Activated CD4-positive, alpha-beta T cell treated with anti-CD3 and anti-CD28 coated beads, Interleukin-2, amount 50 U/mL, for 1 hour (primary cell): ENCODE measurements at regions not wholly inside any gene's neighbourhood (a gene's known extent, or its start where the extent isn't known, plus 50 kb on each side); places are given as distances from the start of the nearest gene placed in this dataset.

Experiments
- DNase-seq: peaks from one replicate; pipeline ENCODE4 v3.0.0-alpha.2; 2020

DNA sequence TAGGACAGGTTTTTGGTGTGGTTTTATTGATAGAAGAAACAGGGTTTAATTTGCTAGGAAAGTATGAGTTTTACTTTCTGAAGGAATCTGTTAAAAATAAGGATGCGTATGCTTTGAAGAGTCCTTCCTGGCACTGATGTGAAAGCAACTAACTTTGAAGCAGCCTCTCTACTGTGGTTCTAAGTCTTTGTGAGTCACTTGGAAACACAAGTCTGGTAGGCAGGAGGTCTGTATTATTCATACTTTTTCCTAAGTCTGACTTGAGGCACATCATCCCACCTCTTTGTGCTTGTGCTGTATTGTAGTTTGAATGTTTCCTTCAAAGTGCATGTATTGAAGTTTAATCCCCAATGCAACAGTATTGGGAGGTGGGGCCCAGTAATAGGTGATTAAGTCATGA lies 129.0 kb downstream of the TAF11L14 start:
- no peak for DNase-seq

DNA sequence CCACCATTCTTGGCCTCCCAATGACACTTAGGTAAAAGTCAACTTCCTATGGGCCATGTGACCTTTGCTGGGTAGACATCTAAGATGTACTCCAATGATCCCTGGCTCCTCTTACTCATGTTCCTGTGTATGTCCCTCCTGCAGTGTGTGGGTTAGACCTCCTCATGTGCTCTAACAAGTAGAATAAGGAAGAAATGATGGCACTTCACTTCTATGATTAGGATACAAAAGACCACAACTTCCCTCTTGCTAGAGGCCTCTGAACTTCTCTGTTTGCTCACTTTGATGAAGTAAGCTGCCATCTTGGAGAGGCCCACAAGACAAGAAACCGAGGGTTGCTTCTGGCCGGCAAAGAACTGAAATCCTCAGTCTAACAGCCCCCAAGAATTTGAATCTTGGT lies 131.8 kb downstream of the TAF11L14 start:
- DNase-seq = no peak

DNA sequence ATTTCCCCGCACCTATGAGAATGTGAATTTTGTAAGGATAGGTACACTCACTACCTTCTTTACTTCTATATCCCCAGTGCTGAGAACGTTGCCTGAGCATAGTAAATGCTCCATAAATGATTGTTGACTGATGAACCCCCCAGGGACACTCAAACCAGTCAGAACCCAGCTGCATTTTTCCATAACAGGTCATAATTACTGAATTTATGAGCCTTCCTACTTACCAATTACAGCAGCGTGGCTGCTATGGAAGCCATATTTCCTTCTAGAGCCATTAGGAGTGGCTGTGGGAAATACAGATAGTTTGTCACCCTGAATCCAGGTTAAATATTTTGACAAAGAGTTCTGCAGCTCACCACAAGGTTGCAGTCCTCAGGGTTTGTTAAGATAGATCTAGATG lies 135.0 kb downstream of the TAF11L14 start:
- no peak for DNase-seq

DNA sequence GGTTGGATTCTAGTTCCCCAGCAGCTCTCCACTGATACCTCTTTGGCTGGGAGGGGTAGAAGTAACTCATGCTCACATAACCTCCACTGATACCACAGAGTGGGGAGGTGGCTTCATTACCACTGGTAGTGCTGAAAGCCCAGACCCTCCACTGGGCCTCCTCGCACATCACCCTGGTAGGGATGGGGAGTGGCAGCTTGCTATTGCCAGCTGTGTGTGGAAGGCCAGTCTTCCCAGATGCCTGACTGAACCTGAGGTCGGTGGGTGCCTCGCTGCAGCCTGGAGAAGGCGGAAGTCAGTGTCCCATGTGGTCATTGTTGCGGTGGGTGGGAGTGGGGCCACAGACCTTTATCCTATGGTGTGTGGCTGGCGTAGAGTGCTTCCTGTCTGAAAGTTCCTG lies 138.0 kb downstream of the TAF11L14 start:
- no peak for DNase-seq

DNA sequence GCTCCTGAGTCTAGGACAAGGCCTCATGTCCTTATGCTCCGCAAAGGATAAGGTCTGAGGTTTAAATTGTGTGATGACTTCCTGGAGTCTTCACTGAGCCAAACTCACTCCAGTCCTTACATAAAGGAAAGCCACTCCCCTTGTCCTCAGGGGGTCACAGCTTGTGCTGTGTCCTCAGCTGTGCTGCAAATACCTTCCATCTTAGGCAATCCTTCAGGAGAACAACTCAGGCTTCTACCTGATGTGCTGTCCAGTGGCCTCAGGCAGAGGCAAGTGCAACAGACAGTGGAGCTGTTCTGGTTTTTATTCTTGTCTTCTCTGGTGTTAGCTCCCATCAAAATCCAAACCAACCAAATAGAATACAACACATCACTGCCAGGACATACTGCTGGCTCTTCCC lies 151.5 kb downstream of the TAF11L14 start:
- no peak for DNase-seq

DNA sequence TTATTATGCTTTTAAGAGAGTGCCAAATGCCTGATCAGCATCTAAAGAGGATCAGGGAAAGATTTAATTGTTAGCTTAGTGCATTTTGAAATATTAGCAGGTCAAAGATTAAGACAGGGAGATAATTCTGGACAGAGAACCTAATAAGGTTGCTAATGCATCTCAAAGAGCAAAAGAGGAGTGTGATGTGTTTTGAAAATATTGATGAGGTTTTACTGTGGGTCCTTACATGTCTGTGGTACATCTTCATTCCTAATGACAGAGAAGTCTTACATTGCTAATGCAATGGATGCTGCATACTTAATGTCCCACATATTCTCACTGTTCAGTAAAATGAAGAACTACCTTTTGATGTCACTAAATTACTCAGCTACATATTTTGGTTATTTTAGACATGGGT lies 154.1 kb downstream of the TAF11L14 start:
- no peak for DNase-seq

DNA sequence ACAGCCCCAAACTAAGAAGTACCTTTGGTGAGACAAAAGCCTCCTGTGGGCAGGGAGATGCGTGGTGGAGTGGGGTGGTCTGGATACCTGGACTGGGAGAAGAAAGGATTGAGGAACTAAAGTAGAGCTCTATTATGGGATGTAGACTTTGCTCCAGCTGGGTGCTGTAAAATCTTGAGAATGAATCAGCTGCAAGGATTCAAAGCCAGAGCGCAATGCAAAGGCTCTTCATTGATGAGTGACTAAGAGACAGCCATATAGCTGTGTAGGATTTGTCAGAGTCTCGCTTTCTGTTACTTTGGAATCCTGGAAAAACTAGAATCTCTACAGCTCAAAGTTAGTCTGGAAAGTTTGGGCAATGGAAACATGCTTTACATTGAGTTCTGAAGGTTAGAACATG lies 159.9 kb downstream of the TAF11L14 start:
- no peak for DNase-seq

DNA sequence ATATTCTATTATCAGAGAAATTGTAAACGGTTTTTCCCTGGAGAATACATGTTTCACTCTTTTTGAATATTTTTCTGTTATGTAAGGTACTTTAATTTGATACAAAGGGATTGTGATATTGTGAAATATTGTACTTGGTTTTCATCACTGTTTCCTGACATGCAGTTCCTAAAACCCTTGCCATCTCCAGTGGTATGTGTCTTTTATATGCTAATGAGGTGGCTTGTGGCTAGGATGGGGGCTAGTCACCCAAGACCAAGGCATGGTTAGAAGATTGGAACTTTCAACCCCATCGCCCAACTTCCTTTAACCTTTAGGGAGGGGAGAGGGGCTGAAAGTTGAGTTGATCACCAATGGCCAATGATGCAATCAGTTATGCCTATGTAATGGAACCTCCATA lies 160.6 kb downstream of the TAF11L14 start:
- DNase-seq = no peak

DNA sequence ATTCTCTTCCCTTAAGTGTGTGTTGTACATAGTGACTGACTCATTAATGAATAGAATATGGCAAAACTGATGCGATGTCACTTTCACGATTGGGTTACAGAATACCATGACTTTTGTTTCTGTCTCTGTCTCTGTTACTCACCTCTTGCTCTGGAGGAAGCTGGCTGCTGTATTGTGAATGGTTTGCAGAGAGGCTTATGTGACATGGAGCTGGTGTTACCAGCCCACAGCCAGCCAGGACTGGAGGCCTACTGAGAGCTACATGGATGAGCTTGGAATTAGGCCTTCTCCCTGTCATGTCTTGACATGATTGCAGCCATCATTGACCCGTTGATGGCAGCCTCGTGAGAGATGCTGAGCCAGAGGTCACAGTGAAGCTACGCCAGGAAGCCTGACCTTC lies 161.9 kb downstream of the TAF11L14 start:
- DNase-seq = no peak

DNA sequence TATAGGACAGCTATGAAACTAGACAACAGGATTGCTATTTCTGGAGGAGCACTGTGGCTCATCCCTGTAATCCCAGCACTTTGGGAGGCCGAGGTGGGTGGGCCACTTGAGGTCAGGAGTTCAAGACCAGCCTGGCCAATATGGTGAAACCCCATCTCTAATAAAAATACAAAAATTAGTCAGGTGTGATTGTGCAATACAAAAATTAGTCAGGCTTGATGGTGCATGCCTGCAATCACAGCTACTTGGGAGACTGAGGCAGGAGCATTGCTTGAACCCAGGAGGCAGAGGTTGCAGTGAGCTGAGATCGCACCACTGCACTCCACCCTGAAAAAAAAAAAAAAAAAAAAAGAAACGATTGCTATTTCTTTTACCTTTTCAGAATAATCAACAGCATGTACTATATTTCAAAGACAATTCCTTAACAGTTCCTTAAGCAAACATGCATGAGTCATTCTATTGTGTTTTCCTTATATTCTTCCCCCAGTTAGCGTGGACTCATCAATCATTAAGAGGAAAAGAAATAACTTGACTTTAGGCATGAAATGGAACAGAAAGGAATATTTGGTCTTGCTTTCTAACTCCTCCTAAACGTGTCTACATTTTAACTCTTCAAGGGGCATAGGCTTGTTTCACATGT lies 162.6 kb downstream of the TAF11L14 start:
- no peak for DNase-seq

DNA sequence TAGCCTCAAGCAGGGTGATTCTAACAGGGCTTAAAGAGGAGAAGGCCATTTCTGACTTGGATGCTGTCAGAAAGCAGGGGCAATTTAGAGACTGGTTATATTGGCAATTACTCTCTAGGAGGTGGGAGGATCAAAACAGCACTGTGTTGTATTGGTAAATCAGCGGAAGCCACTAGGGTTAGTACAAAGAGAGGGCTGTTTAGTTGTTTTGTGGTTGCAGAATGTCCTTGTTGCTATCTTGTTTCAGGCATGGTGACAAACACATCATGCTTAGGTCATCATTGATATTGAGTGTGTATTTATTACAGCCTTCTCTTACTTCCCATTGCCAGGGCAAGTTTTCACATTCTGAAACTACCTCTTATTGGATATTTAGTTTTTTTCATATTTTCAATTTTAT lies 165.3 kb downstream of the TAF11L14 start:
- no peak for DNase-seq

DNA sequence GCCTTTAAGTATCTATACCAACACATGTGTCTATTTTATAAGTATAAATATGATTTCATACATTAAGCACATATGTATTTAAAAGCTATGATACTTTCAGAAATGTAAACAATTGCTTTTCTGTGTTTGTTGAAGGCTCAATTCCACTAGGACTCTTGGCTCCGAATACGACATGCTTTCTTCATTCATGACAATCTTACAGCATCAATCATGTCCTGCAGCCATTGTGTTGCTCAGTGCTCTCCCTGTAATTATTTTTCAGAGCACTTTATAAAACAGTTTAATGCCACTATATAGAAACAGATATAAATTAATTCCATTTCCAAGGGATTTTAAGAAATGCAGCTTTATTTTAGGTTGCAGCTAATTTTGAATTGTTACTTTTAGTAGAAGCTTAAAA lies 167.3 kb downstream of the TAF11L14 start:
- DNase-seq = no peak

DNA sequence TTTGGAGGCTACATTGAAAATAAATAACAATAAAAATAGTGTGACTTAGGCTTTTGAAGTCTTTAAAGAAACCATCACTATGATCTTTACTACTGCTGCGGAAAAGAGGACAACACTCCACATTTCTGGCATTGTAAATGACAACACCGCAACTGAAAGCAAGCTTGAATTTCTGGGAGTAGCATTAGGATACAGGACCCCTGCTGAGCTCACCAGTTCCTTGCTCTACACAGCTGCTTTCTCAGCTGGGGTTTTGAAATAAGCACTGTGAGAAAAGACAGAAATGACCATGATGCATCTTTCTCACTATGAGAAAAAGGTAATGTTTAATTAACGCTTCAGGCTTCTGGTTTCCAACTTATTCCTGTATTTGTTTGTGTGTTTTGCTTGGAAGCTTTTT lies 168.0 kb downstream of the TAF11L14 start:
- no peak for DNase-seq

DNA sequence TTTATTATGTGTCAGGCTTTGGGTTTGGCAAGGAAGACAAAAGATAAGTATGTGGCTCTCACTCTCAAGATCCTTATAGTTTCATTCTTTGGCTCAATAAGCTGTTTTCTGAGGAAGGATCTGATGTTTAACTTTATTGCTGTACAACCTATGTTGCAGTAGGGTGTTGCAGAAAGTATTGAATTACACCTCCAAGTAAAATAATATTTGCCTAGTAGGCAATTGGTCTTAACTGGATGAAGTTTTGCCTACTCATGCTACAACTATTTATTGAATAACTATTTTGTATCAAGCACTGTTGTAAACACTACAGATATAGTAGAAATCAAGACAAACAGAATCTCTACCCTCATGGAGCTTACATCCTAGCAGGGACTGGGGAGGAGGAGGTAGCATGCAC lies 169.7 kb downstream of the TAF11L14 start:
- no peak for DNase-seq

DNA sequence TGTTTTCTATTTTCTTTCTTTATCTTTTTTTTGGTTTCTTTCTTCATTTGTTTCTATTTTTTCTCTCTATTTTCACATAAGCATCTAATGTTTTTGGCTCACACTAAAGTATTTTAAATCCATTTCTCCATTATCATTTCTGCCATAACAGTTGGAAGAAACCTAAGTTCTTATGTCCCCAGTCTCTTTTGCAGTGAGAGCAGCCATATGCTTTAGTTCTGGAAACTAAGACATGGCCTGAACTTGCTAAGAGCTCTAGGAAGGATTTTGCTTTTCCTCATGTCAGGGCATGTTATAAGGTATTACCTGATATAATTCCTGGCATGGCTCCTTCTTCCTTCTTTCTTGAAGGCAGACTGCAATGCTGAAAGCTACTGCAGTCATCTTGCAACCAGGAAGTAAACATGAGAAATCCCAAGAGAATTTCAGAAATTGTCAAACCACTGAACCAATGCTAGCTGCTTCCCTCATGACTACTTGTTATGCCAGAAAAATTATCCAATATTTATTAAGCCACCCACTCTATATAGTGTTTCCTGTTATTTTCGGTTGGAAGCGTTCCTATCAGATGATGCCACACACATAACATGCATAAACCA lies 171.1 kb downstream of the TAF11L14 start:
- DNase-seq = no peak

DNA sequence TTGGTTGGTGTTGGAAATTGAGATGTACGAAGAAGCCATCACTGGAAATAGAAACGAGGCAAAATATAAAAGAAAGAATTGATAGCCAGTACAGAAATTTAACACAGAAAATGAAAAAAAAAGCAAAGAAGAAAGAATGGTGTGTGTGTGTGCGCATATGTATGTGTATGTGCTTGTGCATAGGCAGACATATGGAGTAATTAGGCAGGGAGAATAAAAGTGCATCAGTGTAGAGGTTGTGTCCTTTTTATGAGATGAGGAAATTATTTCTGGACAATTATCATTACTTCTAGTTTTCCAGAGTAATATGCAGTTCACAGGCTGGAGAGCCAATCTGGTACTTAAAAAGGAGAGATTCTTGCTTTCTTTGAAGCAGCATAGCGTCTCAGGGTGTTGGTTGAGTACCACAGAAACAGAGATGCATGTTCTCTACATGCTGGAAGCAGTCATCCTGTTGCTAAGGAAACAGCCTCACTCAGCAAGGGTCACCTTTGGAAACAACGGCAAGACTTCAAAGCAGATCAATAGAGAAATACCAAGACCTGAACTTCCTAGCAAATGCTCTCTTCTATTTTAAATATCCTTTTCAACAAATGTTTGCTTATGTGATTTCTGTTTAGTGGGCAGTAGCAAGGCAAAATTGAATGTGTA lies 172.7 kb downstream of the TAF11L14 start:
- no peak for DNase-seq

DNA sequence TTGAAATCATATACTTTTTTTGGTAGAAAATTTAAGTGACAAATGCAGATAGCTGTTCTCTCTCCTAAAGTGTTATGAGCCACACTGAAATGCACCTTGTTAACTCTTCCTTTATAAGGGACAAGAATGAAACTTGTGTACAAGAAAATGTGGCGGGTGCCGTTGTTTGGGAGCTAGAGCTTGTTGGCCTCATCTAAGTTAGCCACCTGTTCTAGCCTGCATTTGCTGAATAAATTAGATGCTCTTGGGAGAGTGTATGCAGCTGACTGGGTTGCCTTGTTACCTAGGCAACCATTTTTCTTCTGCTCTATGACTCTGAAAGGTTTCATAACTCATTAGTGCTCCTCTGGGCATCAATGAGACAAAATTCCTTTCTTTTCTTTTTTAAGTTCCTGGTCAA lies 174.3 kb downstream of the TAF11L14 start:
- DNase-seq = no peak

DNA sequence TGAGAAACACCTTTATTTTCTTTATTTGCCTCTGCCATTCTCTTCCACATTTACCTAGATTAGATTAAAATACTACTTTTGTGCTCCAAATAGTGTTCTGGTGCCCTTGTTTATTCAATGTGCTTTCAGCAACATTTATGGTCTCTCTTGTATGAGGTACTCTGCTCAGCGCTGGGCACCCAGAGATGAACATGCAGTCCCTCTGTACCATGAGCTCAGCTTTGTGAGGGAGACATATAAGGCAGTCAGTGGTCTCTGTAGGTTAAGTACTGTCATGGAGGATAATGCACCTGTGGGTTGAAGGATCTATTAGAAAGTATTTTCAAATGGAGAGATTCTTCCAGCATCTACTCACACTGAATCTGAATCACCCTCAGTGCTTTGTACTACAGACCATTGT lies 176.5 kb downstream of the TAF11L14 start:
- no peak for DNase-seq

DNA sequence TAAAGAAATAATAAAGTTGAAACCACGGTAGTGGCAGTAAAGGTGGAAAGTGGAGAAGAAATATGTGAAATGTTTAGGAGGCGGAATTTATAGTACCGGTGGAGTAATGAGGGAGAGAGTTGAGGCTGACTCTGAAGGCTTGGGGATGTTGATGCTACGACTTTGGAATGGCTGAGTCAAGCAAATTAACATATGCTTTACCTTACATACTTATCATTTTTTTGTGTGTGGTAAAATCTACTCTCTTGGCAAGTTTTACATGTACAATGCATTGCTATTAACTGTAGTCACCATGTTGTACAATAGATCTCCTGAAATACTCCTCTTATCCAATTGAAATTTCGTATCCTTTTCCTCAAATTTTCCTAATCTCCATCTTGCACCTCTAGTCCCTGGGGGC lies 179.0 kb downstream of the TAF11L14 start:
- no peak for DNase-seq

DNA sequence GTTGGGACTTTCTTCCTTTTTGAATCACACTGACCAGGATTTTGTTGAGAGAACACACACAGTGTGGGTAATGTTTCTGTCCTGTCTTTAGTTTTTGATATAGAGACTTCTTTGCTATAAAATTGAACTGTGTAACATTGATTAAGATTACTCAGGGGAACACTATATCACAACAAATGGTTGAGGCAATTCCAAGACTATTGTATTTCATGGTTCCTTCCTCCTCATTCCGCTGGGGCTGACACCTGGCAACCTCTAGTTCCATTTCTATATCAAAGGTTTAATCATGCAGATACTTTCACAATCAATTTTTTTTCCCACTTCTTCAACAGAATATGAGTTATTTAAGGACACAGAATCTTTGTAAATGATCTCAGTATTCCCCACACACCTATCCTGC lies 182.2 kb downstream of the TAF11L14 start:
- no peak for DNase-seq

DNA sequence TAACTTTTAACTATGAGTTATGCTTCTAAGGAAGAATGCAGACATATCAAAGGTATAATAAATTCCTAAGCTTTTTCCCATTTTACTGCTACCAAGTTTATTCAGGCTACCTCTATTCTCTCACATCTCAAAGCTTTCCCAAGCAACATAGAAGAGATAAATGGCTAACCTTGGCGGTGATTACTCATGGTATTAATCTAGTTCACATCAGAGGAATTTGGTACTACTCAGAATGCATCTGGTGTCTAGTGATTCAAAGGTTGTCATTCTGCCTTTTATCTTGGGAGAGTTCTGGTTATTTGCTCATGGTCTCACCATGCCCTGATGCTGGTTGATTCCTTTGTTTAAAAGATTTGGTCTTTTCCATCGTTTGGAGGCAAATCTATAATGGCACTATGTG lies 182.7 kb downstream of the TAF11L14 start:
- DNase-seq = no peak

DNA sequence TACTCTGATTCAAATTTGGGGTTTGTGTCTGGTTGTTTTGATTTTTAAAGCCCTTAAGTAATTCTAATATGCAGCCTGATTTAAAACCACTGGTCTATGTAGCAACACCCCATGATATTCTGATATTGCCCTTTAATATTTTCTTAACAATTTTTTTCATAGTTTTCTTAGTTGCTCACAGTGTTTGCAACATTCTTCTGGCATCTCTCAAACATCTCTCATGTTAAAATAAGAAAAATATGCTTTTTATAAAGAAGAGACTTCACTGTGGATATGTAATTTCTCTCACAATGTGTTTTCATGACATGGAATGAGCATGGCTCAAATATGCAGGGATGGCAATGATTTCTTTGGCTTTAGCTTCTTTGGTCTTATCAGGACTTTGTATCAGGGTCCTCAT lies 183.7 kb downstream of the TAF11L14 start:
- DNase-seq = no peak

DNA sequence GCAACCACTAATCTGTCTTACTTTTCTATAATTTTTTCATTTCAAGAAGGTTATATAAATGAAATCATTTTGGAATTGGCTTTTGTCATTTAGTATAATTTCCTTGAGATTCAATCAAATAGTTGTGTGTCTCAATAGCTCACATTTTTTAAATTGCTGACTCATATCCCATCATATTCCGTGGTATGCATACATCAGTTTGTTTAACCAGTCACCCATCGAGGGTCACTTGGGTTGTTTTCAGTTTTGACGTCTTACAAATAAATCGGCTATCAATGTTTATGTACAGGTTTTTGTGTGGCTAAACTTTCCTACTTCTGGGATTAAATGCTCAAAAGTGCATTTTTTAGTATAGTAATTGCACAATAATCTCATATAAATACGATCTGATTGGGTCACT lies 185.5 kb downstream of the TAF11L14 start:
- no peak for DNase-seq

DNA sequence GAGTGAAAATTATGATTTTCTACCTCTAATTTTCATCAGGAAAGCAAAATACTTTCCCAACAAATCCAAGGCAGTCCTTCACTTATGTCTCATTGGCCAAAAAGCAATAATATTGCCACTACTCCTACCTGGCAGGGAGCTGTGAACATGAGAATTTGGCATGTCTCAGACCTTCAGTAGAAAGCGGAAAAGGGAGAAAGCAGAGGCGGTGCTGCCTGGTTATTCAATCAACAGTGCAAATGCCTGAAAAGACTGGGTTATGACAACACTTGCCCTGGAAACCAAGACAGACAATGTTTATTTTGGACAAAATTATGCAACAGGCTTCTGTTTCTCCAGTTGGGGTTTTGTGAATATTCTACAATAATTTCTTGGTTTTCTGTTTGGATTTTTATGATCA lies 194.4 kb downstream of the TAF11L14 start:
- DNase-seq = no peak

DNA sequence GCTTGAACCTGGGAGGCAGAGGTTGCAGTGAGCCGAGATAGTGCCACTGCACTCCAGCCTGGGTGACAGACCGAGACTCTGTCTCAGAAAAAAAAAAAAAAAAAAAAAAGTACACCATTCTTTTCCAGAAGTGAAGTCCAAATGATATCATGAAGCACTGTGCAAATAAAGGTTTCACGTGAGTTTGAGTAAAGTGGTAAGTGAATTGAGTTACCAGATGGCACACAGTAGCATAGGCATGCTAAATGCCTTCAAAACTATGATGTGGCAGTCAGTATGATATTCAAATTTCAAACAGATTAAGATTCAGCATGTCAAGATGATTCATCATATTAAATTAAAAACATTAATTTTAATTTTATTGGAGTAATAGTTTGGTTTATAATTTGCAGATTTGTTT lies 195.2 kb downstream of the TAF11L14 start:
- no peak for DNase-seq
